ENCODE measurements at regions not wholly inside any gene's neighbourhood (a gene's known extent, or its start where the extent isn't known, plus 50 kb on each side); places are given as distances from the start of the nearest gene placed in this dataset.
A peak's percentile ranks its signal among the peaks of the same experiment; 100 is the strongest.
"Not testable (repeated sequence)": the region's sequence is repeated elsewhere in the genome, so short reads cannot be mapped to it uniquely, and the experiment has no call there.

GRCh38 chr1:213744780-213745179, 243.0 kb upstream of the PROX1 start:
- no peak for DNase-seq

GRCh38 chr1:213745451-213745850, 242.3 kb upstream of the PROX1 start:
- DNase-seq: no peak

GRCh38 chr1:213749558-213749957, 238.2 kb upstream of the PROX1 start:
- no peak for DNase-seq

- DNase-seq: no peak
Measured at GRCh38 chr1:213750231-213751063, 237.3 kb upstream of the PROX1 start.

GRCh38 chr1:213751064-213751397, 236.7 kb upstream of the PROX1 start:
- no peak for DNase-seq

- DNase-seq: no peak
Measured at GRCh38 chr1:213759359-213760181, 228.2 kb upstream of the PROX1 start.

GRCh38 chr1:213761845-213762407, 225.8 kb upstream of the PROX1 start:
- DNase-seq: peak; percentile 65

GRCh38 chr1:213767683-213768082, 220.1 kb upstream of the PROX1 start:
- DNase-seq: no peak

- DNase-seq: no peak
Measured at GRCh38 chr1:213772128-213773063, 215.4 kb upstream of the PROX1 start.

GRCh38 chr1:213773975-213774374, 213.8 kb upstream of the PROX1 start:
- no peak for DNase-seq

- no peak for DNase-seq
Measured at GRCh38 chr1:213776969-213777368, 210.8 kb upstream of the PROX1 start.

- DNase-seq: no peak
Measured at GRCh38 chr1:213779228-213779627, 208.5 kb upstream of the PROX1 start.

- no peak for DNase-seq
Measured at GRCh38 chr1:213782941-213783672, 204.7 kb upstream of the PROX1 start.

- no peak for DNase-seq
Measured at GRCh38 chr1:213783893-213784292, 203.9 kb upstream of the PROX1 start.

GRCh38 chr1:213786683-213787082, 201.1 kb upstream of the PROX1 start:
- no peak for DNase-seq

- DNase-seq: no peak
Measured at GRCh38 chr1:213790565-213790964, 197.2 kb upstream of the PROX1 start.

GRCh38 chr1:213793482-213794067, 194.2 kb upstream of the PROX1 start:
- no peak for DNase-seq

GRCh38 chr1:213796525-213796924, 191.2 kb upstream of the PROX1 start:
- no peak for DNase-seq

GRCh38 chr1:213808288-213808687, 179.5 kb upstream of the PROX1 start:
- DNase-seq: not testable (repeated sequence)

- no peak for DNase-seq
Measured at GRCh38 chr1:213817156-213817555, 170.6 kb upstream of the PROX1 start.

- no peak for DNase-seq
Measured at GRCh38 chr1:213820362-213821149, 167.2 kb upstream of the PROX1 start.
